Ecto neural progenitor cell (in vitro differentiated cells): ENCODE measurements at regions not wholly inside any gene's neighbourhood (a gene's known extent, or its start where the extent isn't known, plus 50 kb on each side); places are given as distances from the start of the nearest gene placed in this dataset.
"Not testable (repeated sequence)": the region's sequence is repeated elsewhere in the genome, so short reads cannot be mapped to it uniquely, and the experiment has no call there.

Experiments used
- DNase-seq: peaks from one replicate; pipeline ENCODE4 v3.0.0-alpha.2; 2018; ENCODE audit warnings: low spot score

GRCh38 chr2:52356556-52356955 is 1324.6 kb upstream of the NRXN1 start:
- no peak for DNase-seq

GRCh38 chr2:52347292-52347691 is 1315.4 kb upstream of the NRXN1 start:
- DNase-seq: no peak

DNA sequence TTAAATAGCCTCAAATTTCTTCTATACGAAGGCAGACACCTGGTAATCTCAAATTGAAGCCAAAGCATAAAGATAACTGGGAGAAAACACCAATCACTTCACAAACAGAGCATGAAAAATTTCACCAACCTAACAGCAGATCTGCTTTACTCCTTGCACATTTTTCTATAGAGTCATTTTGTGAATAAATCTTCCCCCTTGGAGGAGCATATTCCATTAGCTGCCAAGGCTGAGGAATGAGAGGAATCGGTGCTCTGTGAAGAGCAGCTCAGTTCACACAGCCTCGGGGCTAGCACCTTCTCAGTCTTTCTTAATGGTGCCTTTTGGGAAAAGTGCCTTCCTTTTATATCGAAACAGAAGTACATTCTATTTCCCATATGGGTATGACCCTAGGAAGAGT is 1313.7 kb upstream of the NRXN1 start:
- DNase-seq: no peak

GRCh38 chr2:52345082-52345481 is 1313.2 kb upstream of the NRXN1 start:
- no peak for DNase-seq

DNA sequence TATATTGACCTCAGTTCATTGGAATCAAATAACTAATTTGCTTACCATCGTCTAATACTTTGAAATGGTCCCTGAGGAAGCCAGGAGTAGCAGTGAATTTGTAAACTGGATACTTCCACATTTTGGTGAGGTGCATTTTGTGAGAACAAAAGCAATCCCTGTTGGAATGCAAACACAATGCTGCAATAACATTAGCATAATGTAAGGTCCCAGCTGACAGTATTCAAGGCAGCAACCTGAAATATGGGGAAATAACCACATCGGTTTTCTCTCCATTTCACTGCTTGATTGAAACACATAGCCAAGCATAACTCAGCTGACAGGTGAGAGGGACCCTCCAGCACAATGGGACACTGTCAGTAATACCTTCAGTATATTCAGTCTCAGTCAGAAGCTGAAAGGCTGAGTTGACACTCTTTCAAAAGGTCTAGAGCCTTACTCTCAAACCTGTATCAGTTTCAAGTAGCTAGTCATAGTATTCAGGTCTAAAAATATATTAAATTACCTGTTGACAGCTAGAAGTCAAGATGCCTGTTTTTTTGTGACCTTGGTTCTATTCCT is 1311.9 kb upstream of the NRXN1 start:
- no peak for DNase-seq

- DNase-seq: no peak
Measured at GRCh38 chr2:52343010-52343409, 1311.1 kb upstream of the NRXN1 start.

DNA sequence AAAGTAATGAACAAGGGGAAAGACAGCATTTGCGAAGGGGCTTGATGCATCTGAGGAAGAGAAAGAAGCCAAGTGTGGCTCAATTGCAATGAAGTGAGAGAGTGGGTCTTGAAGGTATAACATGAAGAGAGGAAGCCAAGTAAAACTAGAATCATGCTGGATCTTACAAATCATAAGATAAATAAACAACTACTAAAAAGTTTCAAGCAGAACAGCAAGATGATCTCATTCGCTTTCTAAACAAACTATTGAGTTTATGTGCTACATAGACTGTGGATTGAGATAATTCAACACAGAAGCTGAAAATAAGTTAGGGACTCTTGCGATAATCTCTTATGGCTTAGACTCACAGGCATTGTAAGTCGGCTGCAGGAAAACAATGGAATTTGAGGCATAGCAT is 1310.5 kb upstream of the NRXN1 start:
- DNase-seq: no peak

- DNase-seq: no peak
Measured at GRCh38 chr2:52341732-52342131, 1309.8 kb upstream of the NRXN1 start.

- DNase-seq: peak; percentile 47
Measured at GRCh38 chr2:52340171-52340570, 1308.2 kb upstream of the NRXN1 start.

- DNase-seq: not testable (repeated sequence)
Measured at GRCh38 chr2:52337786-52338185, 1305.9 kb upstream of the NRXN1 start.

DNA sequence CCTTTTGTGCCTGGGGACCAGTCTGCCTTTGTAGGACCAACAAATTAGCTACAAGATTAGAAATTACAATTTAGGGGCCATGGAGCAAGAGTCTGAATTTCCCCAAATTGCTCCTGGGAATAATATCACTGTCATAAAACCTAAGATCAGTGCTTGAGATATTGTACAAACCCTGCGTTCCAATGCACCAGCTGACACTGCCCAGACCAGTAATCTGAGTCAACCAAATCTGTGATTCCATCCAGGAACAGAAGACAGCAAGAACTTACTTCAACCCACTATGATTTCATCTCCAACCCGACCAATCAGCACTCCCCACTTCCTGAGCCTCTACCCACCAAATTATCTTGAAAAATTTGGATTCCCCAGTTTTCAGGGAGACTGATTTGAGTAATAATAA is 1305.0 kb upstream of the NRXN1 start:
- no peak for DNase-seq

- no peak for DNase-seq
Measured at GRCh38 chr2:52335727-52336126, 1303.8 kb upstream of the NRXN1 start.

DNA sequence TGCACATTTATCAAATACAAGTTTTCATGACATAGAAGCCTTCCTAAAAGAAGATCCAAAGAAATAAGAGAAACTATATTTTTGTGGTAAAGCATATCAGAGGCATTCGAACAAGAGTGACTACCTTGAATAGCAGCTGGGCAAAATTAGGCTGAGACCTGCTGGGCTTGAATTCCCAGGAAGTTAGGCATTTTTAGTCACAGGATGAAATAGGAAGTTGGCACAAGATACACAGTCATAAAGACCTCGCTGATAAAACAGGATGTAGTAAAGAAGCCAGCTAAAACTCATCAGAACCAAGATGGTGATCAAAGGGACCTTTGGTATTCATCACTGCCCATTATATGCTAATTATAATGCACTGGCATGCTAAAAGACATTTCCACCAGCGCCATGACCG is 1302.3 kb upstream of the NRXN1 start:
- DNase-seq: no peak

DNA sequence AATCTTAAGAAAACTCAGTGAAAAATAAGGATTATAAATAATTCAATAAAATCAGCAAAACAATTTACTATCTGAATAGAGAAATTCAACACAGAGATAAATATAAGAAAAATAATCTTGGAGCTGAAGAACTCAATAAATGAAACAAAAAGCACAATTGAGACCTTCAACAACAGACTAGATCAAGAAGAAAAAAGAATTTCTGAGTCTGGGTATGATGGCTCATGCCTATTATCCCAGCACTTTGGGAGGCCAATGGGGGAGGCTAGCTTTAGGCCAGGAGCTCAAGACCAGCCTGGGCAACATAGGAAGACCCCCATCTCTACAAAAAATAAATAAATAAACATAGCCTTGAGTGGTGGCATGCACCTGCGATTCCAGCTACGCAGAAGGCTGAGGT is 1295.7 kb upstream of the NRXN1 start:
- DNase-seq: no peak

DNA sequence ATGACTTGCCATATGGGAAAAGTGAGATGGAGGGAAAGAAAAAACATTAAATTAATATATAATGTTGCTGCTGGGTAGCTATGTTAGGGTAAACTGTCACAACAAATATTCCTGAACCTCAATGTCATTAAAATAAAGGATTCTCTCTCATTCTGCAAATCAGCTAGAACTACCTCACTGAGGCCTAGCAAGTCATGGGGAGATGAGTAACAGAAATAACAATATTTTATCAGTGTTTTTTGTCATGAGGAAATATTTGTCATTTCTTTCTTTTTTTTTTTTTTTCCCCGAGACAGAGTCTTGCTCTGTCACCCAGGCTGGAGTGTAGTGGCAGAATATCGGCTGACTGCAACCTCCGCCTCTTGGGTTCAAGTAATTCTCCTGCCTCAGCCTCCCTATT is 1282.3 kb upstream of the NRXN1 start:
- DNase-seq: no peak

DNA sequence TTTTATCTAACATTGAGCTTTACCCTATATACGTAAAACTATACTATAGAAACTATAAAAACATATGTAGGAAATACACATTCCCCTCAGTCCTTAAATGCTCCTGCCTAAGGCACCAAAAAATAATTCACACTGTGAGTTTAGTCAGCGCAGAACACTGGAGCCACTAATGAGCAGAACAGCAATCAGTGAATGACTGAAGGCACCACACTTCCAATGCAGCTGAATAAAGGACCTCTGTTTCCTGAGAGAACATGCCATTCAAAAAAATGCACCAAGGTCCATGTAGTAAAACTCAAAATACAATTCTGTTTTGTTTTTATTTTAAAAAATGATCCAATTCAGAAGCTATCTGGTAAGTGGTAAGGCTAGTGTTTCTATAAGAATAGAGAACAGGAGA is 1280.6 kb upstream of the NRXN1 start:
- no peak for DNase-seq

GRCh38 chr2:52311862-52312261 is 1279.9 kb upstream of the NRXN1 start:
- no peak for DNase-seq

- no peak for DNase-seq
Measured at GRCh38 chr2:52308156-52308555, 1276.2 kb upstream of the NRXN1 start.

DNA sequence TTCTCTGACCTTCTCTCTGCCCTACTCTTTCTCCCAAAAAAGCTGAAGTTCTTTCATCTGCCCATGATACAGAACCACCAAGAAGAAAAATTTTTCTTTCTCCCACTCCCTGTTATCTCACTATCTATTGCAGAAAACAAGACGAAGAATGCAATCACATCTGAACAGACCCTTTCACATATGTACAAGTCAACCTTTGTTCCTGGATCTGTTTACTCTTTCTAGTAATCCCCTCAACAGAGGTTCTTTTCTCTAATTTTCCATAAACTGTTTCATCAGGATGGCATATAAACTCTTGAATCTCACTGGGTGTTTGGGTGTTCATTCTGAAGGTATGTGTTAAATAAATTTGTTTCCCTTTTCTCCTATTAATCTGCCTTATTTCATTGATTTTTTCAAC is 1262.7 kb upstream of the NRXN1 start:
- DNase-seq: no peak

- no peak for DNase-seq
Measured at GRCh38 chr2:52292801-52293200, 1260.9 kb upstream of the NRXN1 start.

DNA sequence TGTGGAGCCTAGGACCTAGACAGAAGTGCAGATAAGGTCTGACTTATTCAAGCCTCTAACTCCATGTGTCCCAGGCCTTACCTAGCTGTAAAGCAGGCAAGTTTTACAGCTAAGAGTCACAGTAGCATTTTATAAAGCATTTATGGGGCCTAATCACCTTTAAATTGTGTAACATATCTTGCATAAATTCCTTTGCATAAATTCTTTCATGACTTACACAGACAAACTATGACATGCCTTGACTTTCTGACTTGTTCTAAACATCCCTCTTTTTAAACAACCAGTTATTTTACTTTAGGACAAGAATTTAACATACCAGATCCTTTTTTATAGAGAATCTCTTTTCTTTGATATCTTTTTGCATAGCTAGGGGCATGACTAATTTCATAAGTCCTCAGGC is 1257.8 kb upstream of the NRXN1 start:
- DNase-seq: no peak

- DNase-seq: no peak
Measured at GRCh38 chr2:52288596-52288995, 1256.7 kb upstream of the NRXN1 start.

GRCh38 chr2:52269696-52270485 is 1238.0 kb upstream of the NRXN1 start:
- no peak for DNase-seq

GRCh38 chr2:52264911-52265310 is 1233.0 kb upstream of the NRXN1 start:
- no peak for DNase-seq
